ENCODE measurements at regions not wholly inside any gene's neighbourhood (a gene's known extent, or its start where the extent isn't known, plus 50 kb on each side); places are given as distances from the start of the nearest gene placed in this dataset.

- no peak for ATAC-seq
Observed at GRCh38 chr1:217049081-217049480, 325.9 kb upstream of the ESRRG start.

GRCh38 chr1:217048104-217048707 is 325.0 kb upstream of the ESRRG start:
- TF ChIP-seq SNAI2 (CRISPR knock-in tag; IDR thresholded peaks at IDR 0.05) = no peak
- TF ChIP-seq ESRRG (CRISPR knock-in tag; IDR thresholded peaks at IDR 0.05) = no peak
- no peak for TF ChIP-seq RARB (CRISPR knock-in tag; IDR thresholded peaks at IDR 0.05)
- no peak for TF ChIP-seq ZC3H10 (CRISPR knock-in tag; IDR thresholded peaks at IDR 0.05)
- no peak for TF ChIP-seq OSR1 (CRISPR knock-in tag; IDR thresholded peaks at IDR 0.05)
- no peak for TF ChIP-seq ARNTL (CRISPR knock-in tag; IDR thresholded peaks at IDR 0.05; ENCODE audit: borderline replicate concordance, low read depth)
- TF ChIP-seq TOX (CRISPR knock-in tag; IDR thresholded peaks at IDR 0.05; ENCODE audit: borderline replicate concordance) = no peak
- no peak for TF ChIP-seq BACH2 (CRISPR knock-in tag; IDR thresholded peaks at IDR 0.05; ENCODE audit: borderline replicate concordance)
- peak; percentile 70 for ATAC-seq

More at GRCh38 chr1:217049081-217049480, 325.9 kb upstream of the ESRRG start:
- TF ChIP-seq ARNTL (CRISPR knock-in tag; IDR thresholded peaks at IDR 0.05; ENCODE audit: borderline replicate concordance, low read depth) (no peak), OSR1 (CRISPR knock-in tag; IDR thresholded peaks at IDR 0.05) (no peak), ZNF565 (CRISPR knock-in tag; conservative IDR thresholded peaks at IDR 0.05; ENCODE audit: low read depth) (no peak), ZC3H10 (CRISPR knock-in tag; IDR thresholded peaks at IDR 0.05) (no peak), BACH2 (CRISPR knock-in tag; IDR thresholded peaks at IDR 0.05; ENCODE audit: borderline replicate concordance) (no peak), ZFP3 (CRISPR knock-in tag; IDR thresholded peaks at IDR 0.05) (no peak), SNAI2 (CRISPR knock-in tag; IDR thresholded peaks at IDR 0.05) (no peak), CSRNP3 (CRISPR knock-in tag; IDR thresholded peaks at IDR 0.05) (no peak), ESRRG (CRISPR knock-in tag; IDR thresholded peaks at IDR 0.05) (no peak)
- TF ChIP-seq, protein P1, sequence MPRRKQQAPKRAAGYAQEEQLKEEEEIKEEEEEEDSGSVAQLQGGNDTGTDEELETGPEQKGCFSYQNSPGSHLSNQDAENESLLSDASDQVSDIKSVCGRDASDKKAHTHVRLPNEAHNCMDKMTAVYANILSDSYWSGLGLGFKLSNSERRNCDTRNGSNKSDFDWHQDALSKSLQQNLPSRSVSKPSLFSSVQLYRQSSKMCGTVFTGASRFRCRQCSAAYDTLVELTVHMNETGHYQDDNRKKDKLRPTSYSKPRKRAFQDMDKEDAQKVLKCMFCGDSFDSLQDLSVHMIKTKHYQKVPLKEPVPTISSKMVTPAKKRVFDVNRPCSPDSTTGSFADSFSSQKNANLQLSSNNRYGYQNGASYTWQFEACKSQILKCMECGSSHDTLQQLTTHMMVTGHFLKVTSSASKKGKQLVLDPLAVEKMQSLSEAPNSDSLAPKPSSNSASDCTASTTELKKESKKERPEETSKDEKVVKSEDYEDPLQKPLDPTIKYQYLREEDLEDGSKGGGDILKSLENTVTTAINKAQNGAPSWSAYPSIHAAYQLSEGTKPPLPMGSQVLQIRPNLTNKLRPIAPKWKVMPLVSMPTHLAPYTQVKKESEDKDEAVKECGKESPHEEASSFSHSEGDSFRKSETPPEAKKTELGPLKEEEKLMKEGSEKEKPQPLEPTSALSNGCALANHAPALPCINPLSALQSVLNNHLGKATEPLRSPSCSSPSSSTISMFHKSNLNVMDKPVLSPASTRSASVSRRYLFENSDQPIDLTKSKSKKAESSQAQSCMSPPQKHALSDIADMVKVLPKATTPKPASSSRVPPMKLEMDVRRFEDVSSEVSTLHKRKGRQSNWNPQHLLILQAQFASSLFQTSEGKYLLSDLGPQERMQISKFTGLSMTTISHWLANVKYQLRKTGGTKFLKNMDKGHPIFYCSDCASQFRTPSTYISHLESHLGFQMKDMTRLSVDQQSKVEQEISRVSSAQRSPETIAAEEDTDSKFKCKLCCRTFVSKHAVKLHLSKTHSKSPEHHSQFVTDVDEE (CRISPR knock-in tag; IDR thresholded peaks at IDR 0.05) = no peak

DNA sequence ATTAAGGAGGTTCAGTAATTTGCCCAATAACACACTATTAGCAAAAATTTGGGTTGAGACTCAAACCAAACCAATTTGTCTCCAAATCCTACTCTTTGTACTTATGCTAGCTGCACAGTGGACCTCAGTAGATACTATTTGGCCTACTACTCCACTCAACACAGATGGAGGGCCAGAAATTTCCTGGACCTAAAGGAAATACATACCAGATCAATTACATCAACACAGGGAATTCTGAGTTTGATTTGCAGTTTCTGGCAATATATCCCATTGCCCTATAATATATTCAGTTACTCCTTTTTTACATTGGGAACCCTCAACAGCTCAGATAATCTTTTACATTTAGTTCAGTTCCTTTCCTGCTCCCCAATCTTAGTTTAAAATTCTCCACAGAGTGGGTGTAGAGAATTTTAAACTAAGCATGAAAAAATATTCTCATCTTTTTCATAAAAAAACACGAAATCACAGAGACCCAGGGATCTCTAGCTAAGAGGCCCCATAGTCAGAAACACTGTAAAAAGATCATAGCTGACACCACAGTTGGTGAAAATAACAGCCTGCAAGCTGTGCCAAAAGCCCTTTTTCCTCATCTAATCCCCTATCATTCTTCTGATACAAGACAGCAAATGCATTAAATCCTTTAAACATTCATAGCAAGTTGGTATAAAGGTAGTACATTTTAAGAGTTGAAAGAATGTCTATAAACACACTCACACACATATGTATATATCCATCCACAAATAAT is 317.7 kb upstream of the ESRRG start:
- no peak for ATAC-seq
- TF ChIP-seq TCF4 (CRISPR knock-in tag; IDR thresholded peaks at IDR 0.05; ENCODE audit: borderline replicate concordance) = no peak
- TF ChIP-seq CSRNP3 (CRISPR knock-in tag; IDR thresholded peaks at IDR 0.05) = no peak
- no peak for TF ChIP-seq BACH2 (CRISPR knock-in tag; IDR thresholded peaks at IDR 0.05; ENCODE audit: borderline replicate concordance)

- TF ChIP-seq ESRRG (CRISPR knock-in tag; IDR thresholded peaks at IDR 0.05) (no peak), TCF4 (CRISPR knock-in tag; IDR thresholded peaks at IDR 0.05; ENCODE audit: borderline replicate concordance) (no peak), CREB5 (CRISPR knock-in tag; IDR thresholded peaks at IDR 0.05; ENCODE audit: low read depth) (no peak), ISL1 (CRISPR knock-in tag; IDR thresholded peaks at IDR 0.05) (no peak), GLIS3 (CRISPR knock-in tag; IDR thresholded peaks at IDR 0.05) (no peak), ZFP3 (CRISPR knock-in tag; IDR thresholded peaks at IDR 0.05) (no peak), SNAI2 (CRISPR knock-in tag; IDR thresholded peaks at IDR 0.05) (no peak), BACH2 (CRISPR knock-in tag; IDR thresholded peaks at IDR 0.05; ENCODE audit: borderline replicate concordance) (no peak), TOX (CRISPR knock-in tag; IDR thresholded peaks at IDR 0.05; ENCODE audit: borderline replicate concordance) (no peak), RARB (CRISPR knock-in tag; IDR thresholded peaks at IDR 0.05) (no peak), PPARA (CRISPR knock-in tag; IDR thresholded peaks at IDR 0.05; ENCODE audit: borderline replicate concordance) (no peak), CSRNP3 (CRISPR knock-in tag; IDR thresholded peaks at IDR 0.05) (no peak)
- TF ChIP-seq, protein P2, sequence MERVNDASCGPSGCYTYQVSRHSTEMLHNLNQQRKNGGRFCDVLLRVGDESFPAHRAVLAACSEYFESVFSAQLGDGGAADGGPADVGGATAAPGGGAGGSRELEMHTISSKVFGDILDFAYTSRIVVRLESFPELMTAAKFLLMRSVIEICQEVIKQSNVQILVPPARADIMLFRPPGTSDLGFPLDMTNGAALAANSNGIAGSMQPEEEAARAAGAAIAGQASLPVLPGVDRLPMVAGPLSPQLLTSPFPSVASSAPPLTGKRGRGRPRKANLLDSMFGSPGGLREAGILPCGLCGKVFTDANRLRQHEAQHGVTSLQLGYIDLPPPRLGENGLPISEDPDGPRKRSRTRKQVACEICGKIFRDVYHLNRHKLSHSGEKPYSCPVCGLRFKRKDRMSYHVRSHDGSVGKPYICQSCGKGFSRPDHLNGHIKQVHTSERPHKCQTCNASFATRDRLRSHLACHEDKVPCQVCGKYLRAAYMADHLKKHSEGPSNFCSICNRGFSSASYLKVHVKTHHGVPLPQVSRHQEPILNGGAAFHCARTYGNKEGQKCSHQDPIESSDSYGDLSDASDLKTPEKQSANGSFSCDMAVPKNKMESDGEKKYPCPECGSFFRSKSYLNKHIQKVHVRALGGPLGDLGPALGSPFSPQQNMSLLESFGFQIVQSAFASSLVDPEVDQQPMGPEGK (CRISPR knock-in tag; IDR thresholded peaks at IDR 0.05; ENCODE audit: borderline replicate concordance) = no peak
- TF ChIP-seq, protein P1 (CRISPR knock-in tag; IDR thresholded peaks at IDR 0.05) = no peak
- ATAC-seq = no peak
Observed at GRCh38 chr1:217039926-217040325, 316.7 kb upstream of the ESRRG start.

Data from SK-N-SH treated with all-trans-retinoic acid at 6 μM for 48 hours (cell line).